Activated CD4-positive, alpha-beta T cell treated with anti-CD3 and anti-CD28 coated beads, Interleukin-2, amount 50 U/mL, for 1 hour (primary cell): ENCODE measurements at regions not wholly inside any gene's neighbourhood (a gene's known extent, or its start where the extent isn't known, plus 50 kb on each side); places are given as distances from the start of the nearest gene placed in this dataset.

Experiments used
- DNase-seq: peaks from one replicate; pipeline ENCODE4 v3.0.0-alpha.2; 2020

- no peak for DNase-seq
Measured at GRCh38 chr2:122238006-122238559, 482.6 kb downstream of the TSN start.

GRCh38 chr2:122239440-122239839, 484.0 kb downstream of the TSN start:
- no peak for DNase-seq

- DNase-seq = no peak
Measured at GRCh38 chr2:122244598-122245229, 489.3 kb downstream of the TSN start.

- no peak for DNase-seq
Measured at GRCh38 chr2:122249673-122250072, 494.2 kb downstream of the TSN start.

GRCh38 chr2:122251158-122251557, 495.7 kb downstream of the TSN start:
- no peak for DNase-seq

GRCh38 chr2:122251566-122251965, 496.1 kb downstream of the TSN start:
- DNase-seq = no peak

- DNase-seq = no peak
Measured at GRCh38 chr2:122255924-122256323, 500.5 kb downstream of the TSN start.

GRCh38 chr2:122261911-122262310, 506.5 kb downstream of the TSN start:
- DNase-seq = no peak

GRCh38 chr2:122263746-122264145, 508.3 kb downstream of the TSN start:
- no peak for DNase-seq

GRCh38 chr2:122266636-122267035, 511.2 kb downstream of the TSN start:
- DNase-seq = no peak

GRCh38 chr2:122267947-122268346, 512.5 kb downstream of the TSN start:
- DNase-seq = no peak

GRCh38 chr2:122273785-122274419, 518.5 kb downstream of the TSN start:
- no peak for DNase-seq

GRCh38 chr2:122277956-122278355, 522.5 kb downstream of the TSN start:
- no peak for DNase-seq

GRCh38 chr2:122300758-122301157, 545.3 kb downstream of the TSN start:
- no peak for DNase-seq

GRCh38 chr2:122307763-122308162, 552.3 kb downstream of the TSN start:
- DNase-seq = no peak

- DNase-seq = no peak
Measured at GRCh38 chr2:122315306-122315705, 559.9 kb downstream of the TSN start.

- DNase-seq = no peak
Measured at GRCh38 chr2:122319539-122320132, 564.2 kb downstream of the TSN start.

GRCh38 chr2:122322815-122323214, 567.4 kb downstream of the TSN start:
- DNase-seq = no peak

GRCh38 chr2:122323927-122324326, 568.5 kb downstream of the TSN start:
- no peak for DNase-seq

GRCh38 chr2:122326471-122326870, 571.0 kb downstream of the TSN start:
- DNase-seq = no peak

GRCh38 chr2:122328816-122329215, 573.4 kb downstream of the TSN start:
- no peak for DNase-seq

GRCh38 chr2:122329278-122329677, 573.8 kb downstream of the TSN start:
- DNase-seq = no peak

GRCh38 chr2:122333932-122334331, 578.5 kb downstream of the TSN start:
- DNase-seq = no peak

GRCh38 chr2:122338000-122338399, 582.5 kb downstream of the TSN start:
- no peak for DNase-seq
